CD4-positive, alpha-beta T cell treated with Interleukin-21 for 1 hour (primary cell): ENCODE measurements at regions not wholly inside any gene's neighbourhood (a gene's known extent, or its start where the extent isn't known, plus 50 kb on each side); places are given as distances from the start of the nearest gene placed in this dataset.
"Not testable (repeated sequence)": the region's sequence is repeated elsewhere in the genome, so short reads cannot be mapped to it uniquely, and the experiment has no call there.

Source experiments
- DNase-seq: peaks from one replicate; pipeline ENCODE4 v3.0.0-alpha.2; 2020

- DNase-seq, result not testable (repeated sequence)
These were observed 467.5 kb upstream of the TNC start for GRCh38 chr9:115585458-115585857.

GRCh38 chr9:115587310-115587709 is 469.4 kb upstream of the TNC start:
- no peak for DNase-seq

- DNase-seq, result no peak
These were observed 472.1 kb upstream of the TNC start for GRCh38 chr9:115590011-115590410.

- no peak for DNase-seq
These were observed 473.6 kb upstream of the TNC start for GRCh38 chr9:115591584-115591984.

- DNase-seq, result peak; percentile 9
These were observed 475.7 kb upstream of the TNC start for GRCh38 chr9:115593587-115594091.

GRCh38 chr9:115594557-115594956 is 476.6 kb upstream of the TNC start:
- no peak for DNase-seq

- DNase-seq, result no peak
These were observed 478.2 kb upstream of the TNC start for GRCh38 chr9:115596021-115596745.

- no peak for DNase-seq
These were observed 478.8 kb upstream of the TNC start for GRCh38 chr9:115596746-115597080.

- no peak for DNase-seq
These were observed 479.5 kb upstream of the TNC start for GRCh38 chr9:115597330-115597895.

GRCh38 chr9:115598751-115599150 is 480.8 kb upstream of the TNC start:
- DNase-seq, result no peak

- no peak for DNase-seq
These were observed 481.9 kb upstream of the TNC start for GRCh38 chr9:115599898-115600297.

GRCh38 chr9:115601434-115601833 is 483.5 kb upstream of the TNC start:
- no peak for DNase-seq

GRCh38 chr9:115604831-115605483 is 487.0 kb upstream of the TNC start:
- DNase-seq, result no peak

- no peak for DNase-seq
These were observed 488.9 kb upstream of the TNC start for GRCh38 chr9:115606838-115607237.

GRCh38 chr9:115614326-115614999 is 496.5 kb upstream of the TNC start:
- no peak for DNase-seq

- no peak for DNase-seq
These were observed 497.0 kb upstream of the TNC start for GRCh38 chr9:115615000-115615401.

GRCh38 chr9:115615821-115616665 is 498.1 kb upstream of the TNC start:
- DNase-seq, result no peak

GRCh38 chr9:115616666-115617239 is 498.8 kb upstream of the TNC start:
- DNase-seq, result no peak

- no peak for DNase-seq
These were observed 507.3 kb upstream of the TNC start for GRCh38 chr9:115625251-115625650.

- no peak for DNase-seq
These were observed 508.0 kb upstream of the TNC start for GRCh38 chr9:115625954-115626353.

- DNase-seq, result no peak
These were observed 509.6 kb upstream of the TNC start for GRCh38 chr9:115627511-115627910.

- no peak for DNase-seq
These were observed 510.5 kb upstream of the TNC start for GRCh38 chr9:115628426-115628825.
